HepG2 (cell line): ENCODE measurements at regions not wholly inside any gene's neighbourhood (a gene's known extent, or its start where the extent isn't known, plus 50 kb on each side); places are given as distances from the start of the nearest gene placed in this dataset.

Experiments
- CEBPG ChIP-seq: IDR thresholded peaks from 2 replicates; pipeline ENCODE4 v1.6.1; 2016
- CENPT ChIP-seq: sonication (generic); formaldehyde crosslinking; IDR thresholded peaks from 2 replicates; pipeline ENCODE4 v1.8.0; 2022; ENCODE audit warnings: low read depth, mild to moderate bottlenecking, moderate library complexity, missing genetic modification reagents
- DZIP1 ChIP-seq: sonication (generic); formaldehyde crosslinking; IDR thresholded peaks from 2 replicates; pipeline ENCODE4 v1.5.0; 2020; ENCODE audit warnings: mild to moderate bottlenecking, missing genetic modification reagents
- ESRRA ChIP-seq: sonication (generic); formaldehyde crosslinking; IDR thresholded peaks from 2 replicates; pipeline ENCODE4 v1.5.1; 2020; ENCODE audit warnings: mild to moderate bottlenecking, low read depth, missing genetic modification reagents
- ETV6 ChIP-seq: sonication (generic); formaldehyde crosslinking; conservative IDR thresholded peaks from 2 replicates; pipeline ENCODE4 v1.4.0; 2020; ENCODE audit warnings: missing genetic modification reagents
- FOSL2 ChIP-seq: sonication (generic); formaldehyde crosslinking; IDR thresholded peaks from 2 replicates; pipeline ENCODE4 v1.4.0; 2020; ENCODE audit warnings: missing genetic modification reagents
- GATAD2A ChIP-seq: IDR thresholded peaks from 2 replicates; pipeline ENCODE4 v1.6.1; 2016
- GZF1 ChIP-seq: sonication (generic); formaldehyde crosslinking; IDR thresholded peaks from 2 replicates; pipeline ENCODE4 v1.5.1; 2020; ENCODE audit warnings: mild to moderate bottlenecking, missing genetic modification reagents
- HDAC2 ChIP-seq: sonication (generic); formaldehyde crosslinking; IDR thresholded peaks from 2 replicates; pipeline ENCODE4 v1.4.0; 2020; ENCODE audit warnings: missing genetic modification reagents
- KDM2A ChIP-seq: sonication (generic); formaldehyde crosslinking; IDR thresholded peaks from 2 replicates; pipeline ENCODE4 v1.4.0; 2020; ENCODE audit warnings: low read depth, missing genetic modification reagents, borderline replicate concordance
- KLF6 ChIP-seq: IDR thresholded peaks from 2 replicates; pipeline ENCODE4 v1.8.0; 2016; ENCODE audit warnings: missing biosample characterization, missing genetic modification reagents
- MIER3 ChIP-seq: IDR thresholded peaks from 2 replicates; pipeline ENCODE4 v1.6.1; 2016; ENCODE audit warnings: missing compliant biosample characterization, borderline replicate concordance
- PLSCR1 ChIP-seq: sonication (generic); formaldehyde crosslinking; IDR thresholded peaks from 2 replicates; pipeline ENCODE4 v1.5.0; 2020; ENCODE audit warnings: missing genetic modification reagents, mild to moderate bottlenecking, borderline replicate concordance
- TFDP2 ChIP-seq: sonication (generic); formaldehyde crosslinking; IDR thresholded peaks from 2 replicates; pipeline ENCODE4 v1.4.0; 2020; ENCODE audit warnings: missing genetic modification reagents
- ZBTB46 ChIP-seq: sonication (generic); formaldehyde crosslinking; IDR thresholded peaks from 2 replicates; pipeline ENCODE4 v1.4.0; 2020; ENCODE audit warnings: mild to moderate bottlenecking, missing genetic modification reagents, borderline replicate concordance
- ZNF160 ChIP-seq: sonication (generic); formaldehyde crosslinking; IDR thresholded peaks from 2 replicates; pipeline ENCODE4 v1.8.0; 2022; ENCODE audit warnings: mild to moderate bottlenecking, inconsistent platforms, missing genetic modification reagents
- ZNF224 ChIP-seq: sonication (generic); formaldehyde crosslinking; IDR thresholded peaks from 2 replicates; pipeline ENCODE4 v1.5.0; 2020; ENCODE audit warnings: mild to moderate bottlenecking, missing genetic modification reagents
- ZNF275 ChIP-seq: sonication (generic); formaldehyde crosslinking; IDR thresholded peaks from 2 replicates; pipeline ENCODE4 v1.8.0; 2022; ENCODE audit warnings: missing genetic modification reagents, mild to moderate bottlenecking, inconsistent platforms, borderline replicate concordance
- ZNF639 ChIP-seq: conservative IDR thresholded peaks from 2 replicates; pipeline ENCODE4 v1.6.1; 2018; ENCODE audit warnings: missing genetic modification reagents
- ZNF652 ChIP-seq: IDR thresholded peaks from 2 replicates; pipeline ENCODE4 v1.6.1; 2016; ENCODE audit warnings: low read depth, borderline replicate concordance
- ZNF816 ChIP-seq: sonication (generic); formaldehyde crosslinking; IDR thresholded peaks from 2 replicates; pipeline ENCODE4 v1.8.0; 2022; ENCODE audit warnings: missing genetic modification reagents, mild to moderate bottlenecking, borderline replicate concordance

GRCh38 chr7:138257459-138258196 is 181.4 kb downstream of the AKR1D1 start (continued):
- TF ChIP-seq ZNF639 (CRISPR knock-in tag) (no peak; the same call in 1 of the 2 replicates), KLF6 (CRISPR knock-in tag) (no peak), PLSCR1 (CRISPR knock-in tag) (no peak), CENPT (CRISPR knock-in tag) (no peak), GZF1 (CRISPR knock-in tag) (0 out of 2 replicates have a peak, but pooled peaks have one; percentile 44), ZNF275 (no peak), ZBTB46 (no peak), ETV6 (CRISPR knock-in tag) (0 out of 2 replicates have a peak, but pooled peaks have one; percentile 42), MIER3 (CRISPR knock-in tag) (peak; percentile 68; the same call in 1 of the 2 replicates), DZIP1 (CRISPR knock-in tag) (no peak), ZNF816 (CRISPR knock-in tag) (no peak), KDM2A (CRISPR knock-in tag) (no peak), HDAC2 (CRISPR knock-in tag) (peak; percentile 92), CEBPG (CRISPR knock-in tag) (peak; percentile 93), GATAD2A (CRISPR knock-in tag) (peak; percentile 96), ESRRA (peak; percentile 64; the same call in 1 of the 2 replicates), FOSL2 (peak; percentile 86), TFDP2 (CRISPR knock-in tag) (no peak), ZNF160 (no peak), ZNF224 (CRISPR knock-in tag) (no peak), ZNF652 (peak; percentile 59; the same call in 1 of the 2 replicates)
